ENCODE measurements at regions not wholly inside any gene's neighbourhood (a gene's known extent, or its start where the extent isn't known, plus 50 kb on each side); places are given as distances from the start of the nearest gene placed in this dataset.

- TF ChIP-seq ZFX (IDR thresholded peaks at IDR 0.05) = no peak
- TF ChIP-seq CTCF (conservative IDR thresholded peaks at IDR 0.05) = no peak
- no peak overlapping the region for H3K27ac ChIP-seq
Observed at GRCh38 chr21:26635681-26636080, 62.6 kb upstream of the CYYR1 start.

- H3K27ac ChIP-seq = no peak overlapping the region
- TF ChIP-seq CTCF (conservative IDR thresholded peaks at IDR 0.05) (no peak), ZFX (IDR thresholded peaks at IDR 0.05) (no peak)
Observed at GRCh38 chr21:26632691-26633090, 59.6 kb upstream of the CYYR1 start.

- H3K27ac ChIP-seq = no peak overlapping the region
- TF ChIP-seq CTCF (conservative IDR thresholded peaks at IDR 0.05) (no peak), ZFX (IDR thresholded peaks at IDR 0.05) (no peak)
Observed at GRCh38 chr21:26626187-26626586, 53.1 kb upstream of the CYYR1 start.

- H3K27ac ChIP-seq = no peak overlapping the region
- TF ChIP-seq ZFX (IDR thresholded peaks at IDR 0.05) = no peak
- TF ChIP-seq CTCF (conservative IDR thresholded peaks at IDR 0.05) = no peak
Observed at GRCh38 chr21:26624983-26625519, 52.0 kb upstream of the CYYR1 start.

Measured in C4-2B (cell line).